HG02852 (cell line): ENCODE measurements at regions not wholly inside any gene's neighbourhood (a gene's known extent, or its start where the extent isn't known, plus 50 kb on each side); places are given as distances from the start of the nearest gene placed in this dataset.
"Not testable (repeated sequence)": the region's sequence is repeated elsewhere in the genome, so short reads cannot be mapped to it uniquely, and the experiment has no call there.

Experiments used
- ATAC-seq: cut with Tn5 transposase; IDR thresholded peaks from one replicate; pipeline ENCODE4 v1.9.1; 2021; ENCODE audit warnings: mild to moderate bottlenecking, moderate library complexity; ENCODE audit not compliant: unreplicated experiment

DNA sequence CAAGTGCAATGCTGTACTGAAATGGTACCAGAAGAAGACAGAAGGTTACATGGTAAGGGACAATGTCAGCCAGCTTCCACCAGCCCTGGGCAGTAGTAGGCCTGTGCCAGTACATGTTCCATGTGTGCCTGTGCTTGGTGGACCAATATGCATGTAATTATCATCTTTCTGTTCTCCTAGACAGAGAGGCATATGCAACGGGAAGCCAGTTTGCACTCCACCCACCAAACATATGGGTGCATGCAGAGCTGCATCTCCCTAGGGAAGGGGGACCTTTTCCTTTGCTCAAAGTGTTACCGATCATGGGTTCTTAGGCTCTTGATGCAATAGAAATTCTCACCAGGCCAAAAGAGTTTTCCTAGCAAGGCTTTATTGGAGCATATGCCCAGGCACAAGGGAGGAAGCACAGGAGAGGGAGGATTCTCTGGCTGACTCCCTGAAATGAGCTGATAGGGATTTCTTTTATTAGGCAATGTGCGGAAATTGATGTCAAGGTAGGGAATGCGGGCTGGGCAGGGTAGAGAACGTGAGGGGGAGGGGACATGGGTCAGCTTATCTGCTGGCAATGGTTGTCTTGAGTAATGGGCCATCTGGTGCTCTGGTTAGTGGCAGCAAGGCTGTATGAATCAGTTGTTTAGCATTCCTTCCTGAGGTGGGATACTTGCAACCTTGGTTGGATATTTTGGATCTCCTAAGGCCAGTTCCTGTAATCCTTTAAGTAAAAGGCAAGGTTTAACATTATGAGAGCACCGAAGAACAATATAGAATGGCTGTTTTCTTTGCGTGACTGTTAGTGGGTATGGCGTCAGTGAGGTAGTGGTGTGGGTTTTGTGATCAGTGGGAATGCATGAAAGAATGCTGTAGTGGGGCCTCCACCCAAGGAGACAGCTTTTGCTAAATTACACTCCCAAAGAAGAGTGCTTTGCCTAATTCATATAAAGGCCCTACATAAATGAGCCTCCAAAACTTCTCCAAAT, 102.5 kb downstream of the CDRT15L2 start:
- not testable (repeated sequence) for ATAC-seq

DNA sequence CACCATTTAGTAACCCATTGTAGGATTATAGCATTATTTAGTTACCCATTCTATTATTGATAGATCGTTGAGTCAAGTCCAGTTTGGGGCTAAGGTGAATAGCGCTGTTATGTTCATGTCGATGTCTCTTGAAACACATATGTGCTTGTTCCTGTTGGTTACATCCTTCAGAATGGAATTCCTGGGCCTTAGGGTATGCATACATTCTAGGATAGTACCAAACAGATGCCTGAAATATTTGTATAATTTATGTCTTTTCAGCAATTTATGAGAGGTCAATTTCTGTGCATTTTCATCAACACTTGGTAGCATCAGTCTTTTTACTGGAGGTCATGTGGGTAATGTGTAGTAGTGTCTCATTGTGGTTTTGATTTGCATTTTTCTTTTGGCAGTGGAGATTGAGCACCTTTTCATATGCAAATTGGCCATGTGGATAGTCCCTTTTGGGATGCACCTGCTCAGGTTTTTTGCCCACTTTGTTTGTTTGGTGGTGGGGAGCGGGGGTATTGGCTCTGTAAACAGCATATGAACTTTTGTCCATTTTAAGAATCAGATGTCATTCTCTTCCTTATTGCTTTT, 104.2 kb downstream of the CDRT15L2 start:
- not testable (repeated sequence) for ATAC-seq

DNA sequence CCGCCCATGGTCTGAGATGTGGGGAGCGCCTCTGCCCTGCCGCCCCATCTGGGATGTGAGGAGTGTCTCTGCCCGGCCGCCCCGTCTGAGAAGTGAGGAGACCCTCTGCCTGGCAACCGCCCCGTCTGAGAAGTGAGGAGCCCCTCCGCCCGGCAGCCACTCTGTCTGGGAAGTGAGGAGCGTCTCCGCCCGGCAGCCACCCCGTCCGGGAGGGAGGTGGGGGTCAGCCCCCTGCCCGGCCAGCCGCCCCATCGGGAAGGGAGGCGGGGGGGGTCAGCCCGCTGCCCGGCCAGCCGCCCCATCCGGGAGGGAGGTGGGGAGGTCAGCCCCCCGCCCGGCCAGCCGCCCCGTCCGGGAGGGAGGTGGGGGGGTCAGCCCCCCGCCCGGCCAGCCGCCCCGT, 105.5 kb downstream of the CDRT15L2 start:
- ATAC-seq = not testable (repeated sequence)

DNA sequence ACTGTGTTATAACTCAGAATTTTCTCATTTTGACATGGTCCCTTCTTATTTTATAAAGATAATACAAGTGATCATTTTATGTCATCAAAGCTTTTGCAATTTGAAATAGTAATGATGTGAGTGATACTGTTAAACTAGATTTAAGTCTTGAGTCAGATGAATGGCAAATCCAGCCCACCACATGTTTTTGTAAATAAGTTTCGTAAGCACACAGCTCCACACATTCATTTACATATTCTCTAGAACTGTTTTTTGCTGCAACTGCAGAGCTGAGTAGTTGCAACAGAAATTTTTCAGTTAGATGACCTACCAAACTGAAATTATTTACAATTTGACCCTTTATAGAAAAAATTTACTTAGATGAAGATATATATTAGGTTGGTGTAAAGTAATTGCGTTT, 108.1 kb downstream of the CDRT15L2 start:
- ATAC-seq = not testable (repeated sequence)

DNA sequence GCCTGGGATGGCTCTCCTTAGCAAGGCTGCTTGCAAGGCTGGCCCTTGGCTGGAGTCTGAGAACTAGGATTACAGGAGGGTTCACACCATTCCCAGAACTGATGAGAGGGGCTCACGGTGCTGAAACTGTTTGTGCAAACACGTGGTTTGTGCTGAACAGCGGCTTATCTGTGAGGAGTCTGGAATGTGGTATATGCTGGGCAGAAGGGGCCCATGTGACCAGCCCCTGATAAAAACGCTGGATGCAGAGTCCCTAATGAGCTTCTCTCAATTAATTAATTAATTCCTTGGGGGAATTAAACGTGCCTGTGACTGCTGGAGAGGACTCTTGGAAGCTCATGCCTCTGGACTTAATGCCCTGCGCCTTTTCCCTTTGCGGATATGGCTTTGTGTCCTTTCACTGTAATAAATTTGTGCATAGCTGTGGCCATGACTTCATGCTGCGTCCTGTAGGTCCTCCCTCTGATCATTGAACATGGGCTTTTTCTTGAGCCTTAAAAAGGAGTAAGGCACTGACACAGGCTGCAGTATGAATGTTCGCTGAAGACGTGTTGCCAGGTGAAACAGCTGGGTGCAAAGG, 109.7 kb downstream of the CDRT15L2 start:
- not testable (repeated sequence) for ATAC-seq

DNA sequence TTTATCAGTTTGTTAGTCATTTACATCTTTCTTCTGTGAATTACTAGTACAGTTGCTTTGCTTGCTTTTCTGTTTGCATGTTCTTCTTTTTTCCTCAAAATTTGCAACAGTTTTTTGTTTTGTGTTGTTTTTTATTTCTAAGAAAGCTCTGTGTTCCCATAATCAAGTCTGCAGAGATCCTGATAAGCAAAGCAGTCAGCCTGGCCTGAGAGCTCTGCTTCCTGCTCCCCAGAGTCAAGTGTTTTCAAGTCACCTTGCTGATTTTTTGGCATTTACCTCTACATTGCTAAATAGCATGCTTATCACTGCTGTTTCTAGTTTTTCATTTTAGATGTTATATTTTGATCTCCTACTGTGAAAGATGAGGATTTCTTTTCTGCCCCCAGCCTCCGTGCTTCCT, 113.2 kb downstream of the CDRT15L2 start:
- not testable (repeated sequence) for ATAC-seq

DNA sequence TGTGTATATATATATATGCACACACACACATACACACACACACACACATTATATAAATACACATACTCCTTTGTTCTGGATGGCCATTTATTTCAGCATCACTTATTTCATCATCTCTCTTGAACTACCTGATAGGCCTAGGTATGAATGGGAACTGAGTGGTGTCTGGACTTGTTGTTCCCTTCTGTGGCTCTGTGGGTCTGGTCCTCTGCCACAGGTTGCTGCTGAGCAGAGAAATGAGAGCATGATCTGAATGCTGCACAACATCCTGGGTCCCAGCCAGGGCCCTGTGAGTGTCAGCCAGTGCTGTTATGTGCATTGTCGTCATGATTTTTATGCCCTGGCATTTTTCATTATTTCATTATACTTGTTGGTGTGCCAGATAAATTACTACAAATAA, 116.3 kb downstream of the CDRT15L2 start:
- not testable (repeated sequence) for ATAC-seq

DNA sequence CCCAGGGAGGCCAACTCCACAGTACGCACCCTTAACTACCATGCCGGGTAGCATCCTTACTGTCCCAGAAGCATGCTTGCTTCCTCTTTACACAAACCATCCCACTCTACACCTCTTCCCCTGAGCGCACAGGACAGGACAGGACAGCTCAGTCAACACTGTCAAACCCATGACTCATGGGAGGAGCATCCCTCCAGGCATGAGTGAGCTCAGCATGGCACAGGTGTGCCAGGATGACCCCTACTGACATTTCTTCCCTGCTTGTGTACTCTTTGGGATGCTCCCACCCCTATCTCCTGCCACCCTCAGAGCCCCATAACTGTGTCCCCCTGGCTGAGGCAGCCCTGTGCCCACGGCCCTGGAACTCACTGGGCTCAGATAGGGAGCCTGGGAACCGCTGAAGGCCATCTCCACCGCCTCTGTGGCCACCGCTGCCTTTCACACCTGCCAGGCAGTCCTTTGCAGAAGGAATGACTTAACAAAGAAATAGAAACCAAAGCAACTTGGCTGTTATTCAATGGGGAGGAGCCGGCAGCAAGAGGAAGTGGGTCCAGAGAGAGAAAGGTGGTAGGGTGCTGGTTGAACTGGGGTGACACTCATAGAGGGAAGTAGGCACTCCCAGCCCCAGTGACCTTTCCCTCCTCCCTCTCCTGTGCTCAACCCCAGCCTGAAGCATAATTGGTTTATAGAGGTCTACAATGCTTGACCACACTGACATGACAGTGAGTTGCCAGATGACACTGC, 119.1 kb downstream of the CDRT15L2 start:
- ATAC-seq = peak; percentile 87

DNA sequence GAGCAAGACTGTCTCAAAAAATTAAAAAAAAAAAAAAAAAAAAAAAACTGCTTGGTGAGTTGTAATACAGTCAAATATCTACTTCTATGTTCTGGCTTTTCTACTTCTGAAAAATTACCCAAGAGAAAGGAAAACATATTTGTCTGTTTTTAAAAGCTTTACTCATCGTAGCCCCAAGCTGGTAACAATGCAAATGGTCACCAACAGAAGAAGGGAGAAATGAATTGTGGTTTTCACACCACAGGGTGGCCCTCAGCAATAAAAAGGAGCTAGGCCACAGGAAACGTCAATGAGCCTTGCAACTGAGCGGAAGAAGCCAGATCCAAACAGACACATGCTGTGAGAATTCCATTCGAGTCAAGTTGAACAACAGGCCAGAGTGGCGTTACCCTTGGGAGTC, 121.0 kb downstream of the CDRT15L2 start:
- not testable (repeated sequence) for ATAC-seq

DNA sequence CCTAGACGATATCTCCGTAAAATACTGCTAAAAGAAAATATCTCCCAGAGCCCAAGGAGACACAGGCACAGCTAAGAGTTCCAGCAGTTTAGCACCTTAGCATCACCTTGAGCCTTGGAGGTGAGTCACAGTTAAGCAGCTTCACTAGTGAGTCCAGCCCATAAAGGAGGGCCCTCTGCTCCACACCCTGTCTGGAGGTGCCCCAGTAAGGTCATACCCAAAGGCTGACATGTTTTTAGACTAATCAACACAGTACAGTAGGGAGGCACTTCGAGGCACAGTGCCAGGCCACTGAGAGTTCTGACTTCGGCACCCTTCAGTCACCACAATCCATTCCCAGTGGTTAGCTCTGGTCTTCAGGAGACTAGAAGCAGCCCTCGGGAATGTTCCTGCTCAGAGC, 121.8 kb downstream of the CDRT15L2 start:
- ATAC-seq = not testable (repeated sequence)

DNA sequence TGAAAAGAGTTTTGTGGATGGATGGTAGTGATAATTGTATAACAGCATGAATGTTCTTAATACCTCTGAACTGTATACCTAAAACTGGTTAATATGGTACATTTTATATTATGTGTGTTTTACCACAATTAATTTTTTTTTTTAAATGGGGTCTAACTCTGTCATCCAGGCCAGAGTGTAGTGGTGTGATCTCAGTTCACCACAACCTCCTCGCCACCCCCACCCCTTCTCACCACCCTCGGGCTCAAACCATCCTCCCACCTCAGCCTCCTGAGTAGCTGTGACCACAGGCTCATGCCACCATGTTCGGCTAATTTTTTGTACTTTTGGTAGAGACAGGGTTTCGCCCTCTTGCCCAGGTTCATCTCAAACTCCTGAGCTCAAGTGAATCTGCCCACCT, 123.2 kb downstream of the CDRT15L2 start:
- no peak for ATAC-seq

DNA sequence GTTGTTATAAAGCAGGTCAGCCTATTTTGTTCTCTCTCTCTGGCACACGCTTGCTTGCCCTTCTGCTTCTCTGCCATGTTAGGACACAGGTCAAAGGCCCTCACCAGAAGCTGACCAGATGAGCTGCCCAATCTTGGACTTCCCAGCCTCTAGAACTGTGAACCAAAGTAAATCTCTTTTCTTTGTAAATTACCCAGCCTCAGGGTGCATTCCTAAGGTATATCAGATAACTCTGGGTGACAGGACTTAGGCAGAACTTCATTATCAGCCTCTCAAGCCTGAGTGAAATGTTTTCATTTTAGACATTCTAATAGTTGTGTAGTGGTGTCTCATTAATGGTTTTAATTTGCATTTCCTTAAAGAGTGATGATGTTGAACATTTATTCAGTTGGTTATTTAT, 124.3 kb downstream of the CDRT15L2 start:
- ATAC-seq = no peak

DNA sequence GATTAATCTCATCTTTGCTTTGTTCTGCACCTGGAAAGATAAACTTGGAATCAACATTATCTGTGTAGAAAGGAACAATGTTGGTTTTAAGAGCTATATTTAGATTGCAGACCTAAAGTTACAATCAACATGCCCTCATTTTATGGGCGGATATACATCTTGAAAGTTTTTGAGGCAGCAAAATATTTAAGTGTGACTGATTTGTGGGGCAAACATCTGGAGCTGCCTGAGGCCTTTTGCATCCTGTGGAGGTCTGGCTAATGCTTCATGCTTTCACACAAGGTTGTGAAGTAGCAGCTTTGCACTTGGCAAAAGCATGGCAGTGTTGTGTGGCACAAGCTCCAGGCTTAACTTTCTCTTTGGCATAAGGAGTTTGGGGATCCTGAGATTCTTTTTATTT, 125.7 kb downstream of the CDRT15L2 start:
- not testable (repeated sequence) for ATAC-seq

DNA sequence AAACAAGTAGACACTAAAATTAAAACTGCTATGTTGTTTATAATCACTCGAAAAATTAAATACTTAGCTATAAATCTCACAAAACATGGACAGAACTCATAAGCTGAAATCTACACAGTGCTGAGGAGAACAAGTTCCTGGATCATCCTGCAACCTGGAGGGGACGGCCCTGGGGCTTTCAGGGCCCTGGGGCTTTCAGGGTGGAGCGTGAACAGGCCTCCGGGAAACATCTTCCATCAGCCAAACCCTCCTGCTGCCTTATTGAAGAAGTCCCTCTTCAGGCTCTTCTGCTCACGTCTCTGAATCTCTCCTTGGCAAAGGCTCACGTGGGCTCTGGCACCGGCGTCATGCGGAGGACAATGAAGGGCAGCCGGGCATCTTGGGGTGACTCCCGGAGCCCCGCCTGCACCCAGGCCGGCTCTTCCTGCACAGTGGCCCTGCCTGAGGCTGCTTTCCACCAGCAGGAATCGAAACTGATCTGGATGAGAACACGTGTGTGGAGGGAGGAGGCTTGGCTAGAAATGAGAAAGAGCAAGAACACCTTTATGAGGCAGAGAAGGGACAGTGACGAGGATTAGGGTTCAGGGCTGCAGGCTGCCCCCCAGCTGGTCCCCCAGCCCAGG, 127.3 kb downstream of the CDRT15L2 start:
- no peak for ATAC-seq

DNA sequence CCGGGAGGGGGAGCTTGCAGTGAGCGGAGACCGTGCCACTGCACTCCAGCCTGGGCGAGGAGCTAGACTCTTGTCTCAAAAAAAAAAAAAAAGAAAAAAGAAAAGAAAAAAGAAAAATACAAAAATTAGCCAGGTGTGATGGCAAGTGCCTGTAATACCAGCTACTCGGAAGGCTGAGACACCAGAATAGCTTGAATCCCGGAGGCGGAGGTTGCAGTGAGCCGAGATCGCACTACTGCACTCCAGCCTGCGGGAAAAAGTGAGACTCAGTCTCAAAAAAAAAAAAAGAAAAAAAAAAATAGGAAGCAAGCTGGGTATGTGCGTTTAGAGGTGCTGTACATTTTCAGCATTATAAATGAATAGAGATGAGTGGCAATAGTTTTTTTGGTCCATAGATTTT, 129.3 kb downstream of the CDRT15L2 start:
- ATAC-seq = not testable (repeated sequence)

DNA sequence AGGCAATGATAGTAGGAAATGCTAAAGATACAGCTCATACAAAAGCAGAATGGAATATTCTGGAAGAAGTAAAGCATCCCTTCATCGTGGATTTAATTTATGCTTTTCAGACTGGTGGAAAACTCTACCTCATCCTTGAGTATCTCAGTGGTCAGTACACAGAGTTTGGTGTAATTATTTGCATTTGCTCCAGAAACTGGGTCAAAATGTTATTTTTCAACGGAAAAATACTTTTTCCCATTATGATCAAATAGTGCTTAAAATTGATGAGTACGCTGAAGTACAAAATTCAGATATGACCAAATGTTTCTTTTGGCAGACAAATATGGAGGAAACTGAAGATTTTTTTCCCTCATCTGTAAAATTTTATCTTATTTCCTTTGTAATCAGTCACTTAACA, 137.0 kb downstream of the CDRT15L2 start:
- not testable (repeated sequence) for ATAC-seq

DNA sequence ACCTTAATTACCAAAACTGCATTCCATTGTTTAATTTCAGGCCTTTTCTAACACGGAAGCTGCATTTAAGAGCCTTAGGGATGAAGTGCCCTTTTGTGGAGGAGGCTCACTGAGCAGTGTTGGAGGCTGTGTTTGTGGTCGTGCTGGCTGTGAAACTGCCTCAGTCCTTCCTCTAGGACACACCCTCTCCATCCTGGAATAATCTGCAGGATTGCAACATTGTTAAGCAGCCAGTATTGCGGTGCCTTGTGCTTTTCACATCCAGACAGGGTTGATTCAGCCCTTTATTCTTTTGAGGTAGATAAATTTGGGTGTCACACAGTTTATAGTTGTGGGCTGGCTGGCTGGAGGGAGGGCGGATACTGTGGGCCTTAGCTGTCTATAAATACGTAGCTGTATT, 141.6 kb downstream of the CDRT15L2 start:
- no peak for ATAC-seq

DNA sequence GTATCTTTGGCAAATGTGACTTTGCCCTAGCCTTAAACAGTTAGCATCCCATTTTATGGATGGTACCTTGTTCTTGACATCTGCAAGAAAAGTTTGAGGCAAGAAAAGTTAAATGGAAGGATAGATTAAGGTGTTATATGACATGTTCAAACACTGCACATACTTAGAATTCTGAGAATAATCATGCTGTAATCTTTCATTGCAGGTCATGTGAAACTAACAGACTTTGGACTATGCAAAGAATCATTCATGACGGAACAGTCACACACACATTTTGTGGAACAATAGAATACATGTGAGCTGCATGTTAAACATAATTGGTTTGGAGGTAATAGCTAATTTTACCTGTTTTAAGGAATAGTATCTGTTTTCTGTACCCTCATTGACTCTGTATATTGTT, 144.9 kb downstream of the CDRT15L2 start:
- not testable (repeated sequence) for ATAC-seq

DNA sequence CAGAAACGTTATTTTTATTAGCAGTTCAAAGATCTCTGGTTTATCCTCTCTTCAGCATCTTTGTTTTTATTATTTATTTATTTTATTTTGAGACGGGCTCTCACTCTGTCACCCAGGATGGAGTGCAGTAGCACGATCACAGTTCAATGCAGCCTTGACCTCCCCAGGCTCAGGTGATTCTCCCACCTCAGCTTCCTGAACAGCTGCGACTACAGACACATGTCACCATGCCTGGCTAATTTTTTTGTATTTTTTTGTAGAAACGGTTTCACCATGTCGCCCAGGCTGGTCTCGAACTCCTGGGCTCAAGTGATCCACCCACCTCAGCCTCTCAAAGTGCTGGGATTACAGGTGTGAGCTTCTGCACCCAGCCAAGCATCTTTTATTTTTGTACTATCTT, 147.7 kb downstream of the CDRT15L2 start:
- not testable (repeated sequence) for ATAC-seq

DNA sequence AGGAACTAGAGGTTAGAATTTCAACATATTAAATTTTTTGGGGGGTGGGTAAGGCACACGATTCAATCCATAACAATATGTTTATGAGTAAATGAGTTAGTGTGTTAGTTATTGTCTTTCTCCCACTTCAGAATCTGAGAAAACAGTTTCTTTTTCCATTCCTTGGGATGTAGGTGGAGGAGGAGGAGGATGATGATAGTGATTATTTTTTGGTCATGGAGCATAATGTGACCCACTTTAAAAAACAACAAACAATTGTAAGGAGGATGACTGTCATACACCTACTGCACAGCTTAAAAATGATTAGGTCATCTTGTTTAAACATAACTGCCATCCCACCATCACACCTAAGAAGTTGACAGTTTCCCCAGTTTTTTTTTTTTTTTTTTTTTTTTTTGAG, 148.7 kb downstream of the CDRT15L2 start:
- ATAC-seq = no peak

DNA sequence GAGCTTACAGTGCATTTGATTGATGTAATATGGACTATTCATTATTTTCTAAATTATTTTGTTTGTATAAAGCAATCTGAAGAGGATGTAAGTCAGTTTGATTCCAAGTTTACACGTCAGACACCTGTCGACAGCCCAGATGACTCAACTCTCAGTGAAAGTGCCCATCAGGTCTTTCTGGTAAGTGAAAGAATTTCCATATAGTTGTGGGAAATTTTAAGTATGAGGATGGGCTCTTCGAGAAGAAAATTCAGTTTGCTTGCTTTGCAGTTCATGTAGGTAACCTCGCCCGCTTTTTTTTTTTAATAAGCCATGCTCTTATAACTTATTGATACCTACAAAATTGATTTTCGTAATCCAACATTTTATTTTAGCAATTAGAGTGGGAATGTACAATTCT, 151.6 kb downstream of the CDRT15L2 start:
- not testable (repeated sequence) for ATAC-seq
